Nephron (organoid): ENCODE measurements at regions not wholly inside any gene's neighbourhood (a gene's known extent, or its start where the extent isn't known, plus 50 kb on each side); places are given as distances from the start of the nearest gene placed in this dataset.
A peak's percentile ranks its signal among the peaks of the same experiment; 100 is the strongest.

Experiments used
- H3K27ac Mint-ChIP-seq, 3 experiments: 2 replicates each; pipeline ENCODE4 v1.8.0; 2020; ENCODE audit warnings: mixed read lengths in 3 of 3, mild to moderate bottlenecking in 2 of 3, moderate library complexity in 1 of 3
- H3K27me3 Mint-ChIP-seq: 2 replicates; pipeline ENCODE4 v1.8.0; 2021; ENCODE audit warnings: low read depth, mild to moderate bottlenecking, moderate library complexity, mixed read lengths
- H3K36me3 Mint-ChIP-seq: 2 replicates; pipeline ENCODE4 v1.8.0; 2020; ENCODE audit warnings: low read depth, mixed read lengths
- H3K4me1 Mint-ChIP-seq: 2 replicates; pipeline ENCODE4 v1.8.0; 2020; ENCODE audit warnings: mixed read lengths
- H3K4me3 Mint-ChIP-seq, 3 experiments: 2 replicates each; pipeline ENCODE4 v1.8.0; 2020; ENCODE audit warnings: mild to moderate bottlenecking in 3 of 3, mixed read lengths in 3 of 3, moderate library complexity in 2 of 3
- H3K9me3 Mint-ChIP-seq: 2 replicates; pipeline ENCODE4 v1.8.0; 2020; ENCODE audit warnings: mixed read lengths
- TF ChIP-seq, protein P1 (sequence below), 3 experiments: fragments of 200-600 bp; sonication (generic); IDR thresholded peaks; one replicate each; pipeline ENCODE4 v1.5.0; 2021; ENCODE audit warnings: antibody characterized with exemption in 3 of 3; ENCODE audit not compliant: unreplicated experiment in 3 of 3

DNA sequence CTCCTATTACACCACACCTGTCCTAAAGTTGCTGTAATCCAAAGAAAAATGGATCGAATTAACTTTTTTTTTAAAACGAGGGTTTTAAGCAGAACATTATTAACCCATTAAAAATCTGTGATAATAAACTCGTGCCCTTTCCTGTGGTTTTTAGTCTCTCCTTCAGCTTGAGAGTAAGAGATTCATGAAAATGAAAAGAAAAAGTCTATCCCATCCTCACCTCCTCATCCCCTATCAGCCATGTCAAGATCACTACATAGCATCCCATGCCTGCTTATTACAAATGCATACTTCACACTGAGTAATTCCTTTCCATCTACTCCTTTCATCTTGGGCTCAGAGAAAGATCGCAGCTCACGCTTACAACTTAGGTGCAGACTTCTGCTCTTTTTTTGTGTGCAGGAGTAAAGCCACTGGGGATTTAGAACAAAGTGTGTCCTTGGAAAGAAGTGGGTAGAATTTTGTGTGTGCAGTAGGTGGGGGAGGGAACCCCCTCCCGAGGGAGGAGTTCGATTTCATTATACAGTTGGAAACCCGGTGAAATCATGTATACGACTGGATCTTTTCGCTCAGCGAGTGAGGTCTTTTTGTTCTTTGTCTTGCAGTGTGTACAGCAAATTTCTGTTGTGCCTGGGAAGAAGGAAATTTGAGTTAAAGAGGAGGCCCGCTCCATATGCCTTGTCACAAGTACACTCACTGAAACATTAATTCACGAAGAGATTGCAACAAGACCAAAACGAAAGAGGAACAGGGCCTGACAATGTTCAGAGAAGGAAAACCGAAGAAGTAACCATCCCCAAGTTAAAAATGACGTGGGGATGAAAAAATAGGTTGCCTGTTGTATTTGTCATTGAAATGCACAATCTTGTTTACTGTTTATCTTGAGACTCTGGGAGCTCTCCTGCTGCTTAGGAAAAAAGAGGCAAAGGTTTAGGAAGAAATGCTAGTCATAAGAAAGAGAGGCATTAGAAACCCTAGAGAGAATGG, 146.5 kb upstream of the ZNF217 start:
- Mint-ChIP-seq H3K36me3 (no peaks in the 10 kb centered on the region), H3K4me1 (peaks cover 61% of the 10 kb centered on the region), H3K4me3 (peak overlapping the region; percentile 57 to 81 (median 70)), H3K27ac (peak overlapping the region; percentile 96 to 100 (median 97)), H3K27me3 (no peaks in the 10 kb centered on the region), H3K9me3 (no peaks in the 10 kb centered on the region)
- TF ChIP-seq, protein P1, sequence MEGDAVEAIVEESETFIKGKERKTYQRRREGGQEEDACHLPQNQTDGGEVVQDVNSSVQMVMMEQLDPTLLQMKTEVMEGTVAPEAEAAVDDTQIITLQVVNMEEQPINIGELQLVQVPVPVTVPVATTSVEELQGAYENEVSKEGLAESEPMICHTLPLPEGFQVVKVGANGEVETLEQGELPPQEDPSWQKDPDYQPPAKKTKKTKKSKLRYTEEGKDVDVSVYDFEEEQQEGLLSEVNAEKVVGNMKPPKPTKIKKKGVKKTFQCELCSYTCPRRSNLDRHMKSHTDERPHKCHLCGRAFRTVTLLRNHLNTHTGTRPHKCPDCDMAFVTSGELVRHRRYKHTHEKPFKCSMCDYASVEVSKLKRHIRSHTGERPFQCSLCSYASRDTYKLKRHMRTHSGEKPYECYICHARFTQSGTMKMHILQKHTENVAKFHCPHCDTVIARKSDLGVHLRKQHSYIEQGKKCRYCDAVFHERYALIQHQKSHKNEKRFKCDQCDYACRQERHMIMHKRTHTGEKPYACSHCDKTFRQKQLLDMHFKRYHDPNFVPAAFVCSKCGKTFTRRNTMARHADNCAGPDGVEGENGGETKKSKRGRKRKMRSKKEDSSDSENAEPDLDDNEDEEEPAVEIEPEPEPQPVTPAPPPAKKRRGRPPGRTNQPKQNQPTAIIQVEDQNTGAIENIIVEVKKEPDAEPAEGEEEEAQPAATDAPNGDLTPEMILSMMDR (IDR thresholded peaks at IDR 0.05; ENCODE audit: unreplicated experiment in 3 of 3), result no peak

DNA sequence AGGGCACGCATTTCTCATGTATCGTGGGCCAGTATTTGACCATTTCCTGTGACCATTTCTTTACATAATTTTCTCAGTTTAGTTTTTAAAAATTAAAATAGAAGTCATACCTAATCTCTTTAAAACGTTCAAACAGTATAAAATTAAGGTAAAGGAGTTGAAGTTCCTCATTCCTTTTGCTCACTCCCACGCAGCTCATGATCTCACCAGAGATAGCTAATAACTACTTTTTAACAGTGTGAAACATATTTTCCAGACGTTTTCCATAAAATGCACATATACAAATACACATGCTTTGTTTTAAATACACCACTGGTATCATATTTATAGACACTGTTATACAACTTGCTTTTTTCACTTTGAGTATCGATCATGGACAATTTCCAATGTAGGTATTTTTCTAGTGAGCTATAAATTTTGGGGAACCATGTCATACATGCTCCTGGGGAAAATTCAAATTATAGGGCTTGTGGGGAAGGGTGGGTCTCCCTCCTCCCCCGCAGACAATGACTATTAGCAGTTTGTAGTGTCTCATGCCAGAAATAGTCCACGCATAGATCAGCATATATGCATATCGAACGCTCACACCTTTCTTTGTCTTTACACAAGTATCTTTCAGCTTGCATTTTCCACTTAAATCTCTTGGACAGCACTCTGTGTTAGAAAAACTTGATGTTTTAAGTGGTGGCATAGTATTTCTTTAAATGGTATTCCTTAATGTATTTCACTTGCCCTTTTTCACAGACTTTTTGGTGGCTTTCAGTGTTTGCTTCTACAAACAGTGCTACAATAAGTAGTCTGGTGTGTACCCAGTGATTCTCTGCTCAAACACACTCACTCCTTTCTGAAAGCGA, 145.5 kb upstream of the ZNF217 start:
- no peaks in the 10 kb centered on the region for H3K9me3 Mint-ChIP-seq
- peaks cover 64% of the 10 kb centered on the region for H3K4me1 Mint-ChIP-seq
- TF ChIP-seq, protein P1 (IDR thresholded peaks at IDR 0.05; ENCODE audit: unreplicated experiment in 3 of 3), result no peak
- H3K4me3 Mint-ChIP-seq, result peak overlapping the region; percentile 79 to 85 (median 81)
- H3K27ac Mint-ChIP-seq, result peak overlapping the region; percentile 96 to 100 (median 97)
- H3K36me3 Mint-ChIP-seq, result no peaks in the 10 kb centered on the region
- H3K27me3 Mint-ChIP-seq, result no peaks in the 10 kb centered on the region

DNA sequence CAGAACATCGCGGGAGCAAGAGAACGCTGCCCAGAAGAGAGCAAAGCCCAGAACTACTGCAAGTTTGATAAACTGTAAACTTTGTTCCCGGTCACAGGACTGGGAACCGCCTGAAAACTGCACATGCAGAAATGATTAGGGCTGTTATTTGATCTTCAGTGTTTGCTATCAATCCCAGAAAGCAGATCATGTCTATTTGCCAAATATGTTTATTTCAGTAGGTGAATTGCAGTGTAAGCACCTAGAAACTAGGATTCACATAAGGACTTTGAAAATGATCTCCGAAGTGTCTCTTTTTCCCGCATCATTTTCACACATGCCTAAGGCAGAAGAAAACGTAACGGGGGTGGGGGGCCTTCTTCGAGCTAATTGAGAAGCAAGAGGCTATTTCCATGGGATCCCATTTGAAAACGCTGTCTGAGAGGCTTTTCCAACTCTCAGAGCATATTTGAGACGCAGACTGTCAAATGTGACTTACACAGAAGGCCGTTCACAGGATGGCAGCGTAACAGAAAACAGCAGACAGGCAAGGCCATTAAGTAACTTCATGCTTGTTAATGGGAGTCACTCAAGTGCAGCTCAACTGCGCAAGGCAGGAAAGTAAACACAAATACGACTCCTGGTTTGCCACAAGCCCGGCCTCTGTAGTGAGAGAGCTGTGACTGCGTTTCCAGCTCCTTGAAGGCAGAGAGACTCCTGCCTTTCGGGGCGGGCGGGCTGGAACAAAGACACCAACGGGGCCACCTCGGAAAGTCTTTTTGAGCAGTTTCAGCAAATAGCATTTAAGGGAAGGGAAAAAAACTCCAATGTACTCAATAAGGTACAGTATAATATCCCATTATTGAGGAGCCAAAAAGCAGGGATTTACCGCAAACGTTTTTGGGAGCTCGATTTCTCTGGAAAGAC, 144.7 kb upstream of the ZNF217 start:
- Mint-ChIP-seq H3K27me3 (no peaks in the 10 kb centered on the region), H3K4me3 (peak overlapping the region; percentile 79 to 85 (median 81)), H3K36me3 (no peaks in the 10 kb centered on the region), H3K27ac (peak overlapping the region; percentile 96 to 100 (median 97)), H3K4me1 (peaks cover 69% of the 10 kb centered on the region), H3K9me3 (no peaks in the 10 kb centered on the region)
- TF ChIP-seq, protein P1 (IDR thresholded peaks at IDR 0.05; ENCODE audit: unreplicated experiment in 3 of 3), result no peak

DNA sequence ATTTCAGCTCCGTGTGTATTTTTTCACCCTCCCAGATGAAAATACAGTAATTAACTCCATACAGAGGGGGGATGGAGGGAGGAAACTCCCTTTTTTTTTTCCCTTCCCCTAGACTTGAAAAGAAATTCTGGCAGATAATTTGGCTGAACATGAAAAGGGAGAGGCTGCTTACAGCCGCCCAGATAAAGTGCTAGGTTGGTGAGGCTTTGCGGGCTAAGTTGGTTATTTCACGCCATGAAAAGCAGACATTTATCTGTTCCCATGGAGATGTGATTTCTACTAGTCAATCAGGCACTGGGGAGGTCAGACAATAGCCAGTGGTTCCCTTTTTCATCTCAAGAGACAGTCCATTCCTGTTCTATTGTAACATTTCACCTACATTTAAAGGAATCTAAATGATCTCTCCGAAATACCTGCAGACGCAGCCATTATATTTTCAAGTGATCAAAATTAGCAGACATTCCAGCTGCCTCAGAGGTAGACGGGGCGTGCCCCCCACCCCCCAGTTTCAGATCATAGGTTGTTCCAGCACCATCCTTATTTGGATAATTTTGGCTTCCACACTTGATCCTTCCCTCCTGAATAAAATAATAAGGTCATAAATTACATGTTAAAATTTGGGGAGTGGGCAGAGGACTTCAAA, 143.9 kb upstream of the ZNF217 start:
- Mint-ChIP-seq H3K36me3 (no peaks in the 10 kb centered on the region), H3K27me3 (no peaks in the 10 kb centered on the region), H3K9me3 (no peaks in the 10 kb centered on the region), H3K4me3 (peak overlapping the region; percentile 60 to 85 (median 79)), H3K4me1 (peaks cover 74% of the 10 kb centered on the region), H3K27ac (peak overlapping the region; percentile 96 to 100 (median 97))
- TF ChIP-seq, protein P1 (IDR thresholded peaks at IDR 0.05; ENCODE audit: unreplicated experiment in 3 of 3), result no peak
